H1 (cell line): ENCODE measurements at regions not wholly inside any gene's neighbourhood (a gene's known extent, or its start where the extent isn't known, plus 50 kb on each side); places are given as distances from the start of the nearest gene placed in this dataset.

Experiments
- BCL11A ChIP-seq, 2 experiments: IDR thresholded peaks; one replicate each; pipeline ENCODE4 v1.6.1; 2011; ENCODE audit warnings: low read depth in 2 of 2, low read length in 2 of 2, mild to moderate bottlenecking in 2 of 2
- CHD7 ChIP-seq: fragments of 300-600 bp; sonication (generic); IDR thresholded peaks from 2 replicates; pipeline ENCODE4 v1.7.1; 2012; ENCODE audit warnings: low read length, moderate library complexity, mild to moderate bottlenecking, inconsistent platforms; ENCODE audit not compliant: insufficient replicate concordance
- CTCF ChIP-seq, 3 experiments: IDR thresholded peaks; 1 replicate in 2 of 3; 2 replicates in 1 of 3; pipeline versions ENCODE4 v1.5.1 to v1.6.1; 2011; ENCODE audit warnings: low read length in 3 of 3, mild to moderate bottlenecking in 3 of 3, inconsistent platforms in 2 of 3, low read depth in 1 of 3, moderate library complexity in 1 of 3; ENCODE audit not compliant: insufficient read depth in 1 of 3; ENCODE audit errors: control extremely low read depth in 1 of 3
- FOSL1 ChIP-seq: IDR thresholded peaks from 2 replicates; pipeline ENCODE4 v1.6.1; 2011; ENCODE audit warnings: mild to moderate bottlenecking, low read depth, low read length, moderate library complexity; ENCODE audit not compliant: insufficient read depth
- MAX ChIP-seq: IDR thresholded peaks from 2 replicates; pipeline ENCODE4 v1.6.1; 2012; ENCODE audit warnings: inconsistent platforms
- RXRA ChIP-seq: IDR thresholded peaks from 2 replicates; pipeline ENCODE4 v1.6.1; 2011; ENCODE audit warnings: low read depth, mild to moderate bottlenecking, low read length, moderate library complexity; ENCODE audit not compliant: insufficient read depth
- SIX5 ChIP-seq: IDR thresholded peaks from 2 replicates; pipeline ENCODE4 v1.6.1; 2011; ENCODE audit warnings: mild to moderate bottlenecking, low read depth, low read length
- TEAD4 ChIP-seq: IDR thresholded peaks from 2 replicates; pipeline ENCODE4 v1.6.1; 2012; ENCODE audit warnings: low read depth, low read length, inconsistent platforms, mixed read lengths

- TF ChIP-seq FOSL1 (no peak), BCL11A (IDR thresholded peaks at IDR 0.05; ENCODE audit: low read depth in 2 of 2, low read length in 2 of 2) (no peak), CTCF (IDR thresholded peaks at IDR 0.05; ENCODE audit: control extremely low read depth in 1 of 3, insufficient read depth in 1 of 3, low read depth in 1 of 3, low read length in 3 of 3) (no peak), TEAD4 (no peak), RXRA (no peak), SIX5 (no peak), MAX (no peak), CHD7 (no peak)
These were observed 79.1 kb downstream of the NDUFS5 start (continued) for GRCh38 chr1:39105061-39105840.
